Endothelial cell (in vitro differentiated cells): ENCODE measurements at regions not wholly inside any gene's neighbourhood (a gene's known extent, or its start where the extent isn't known, plus 50 kb on each side); places are given as distances from the start of the nearest gene placed in this dataset.

Source experiments
- DNase-seq: peaks from one replicate; pipeline ENCODE4 v3.0.0; 2021; ENCODE audit warnings: low spot score
- H3K27ac Mint-ChIP-seq: one replicate; pipeline ENCODE4 v1.8.0; 2021; ENCODE audit warnings: mixed read lengths, inconsistent platforms; ENCODE audit not compliant: unreplicated experiment
- H3K27me3 Mint-ChIP-seq: one replicate; pipeline ENCODE4 v1.8.0; 2021; ENCODE audit warnings: mild to moderate bottlenecking, moderate library complexity, mixed read lengths, inconsistent platforms; ENCODE audit not compliant: unreplicated experiment
- H3K36me3 Mint-ChIP-seq: one replicate; pipeline ENCODE4 v1.8.0; 2021; ENCODE audit warnings: mild to moderate bottlenecking, low read depth, mixed read lengths, inconsistent platforms; ENCODE audit not compliant: unreplicated experiment
- H3K4me1 Mint-ChIP-seq: one replicate; pipeline ENCODE4 v1.8.0; 2021; ENCODE audit warnings: mild to moderate bottlenecking, mixed read lengths, inconsistent platforms; ENCODE audit not compliant: unreplicated experiment
- H3K4me3 Mint-ChIP-seq: one replicate; pipeline ENCODE4 v1.8.0; 2021; ENCODE audit warnings: mild to moderate bottlenecking, mixed read lengths, inconsistent platforms; ENCODE audit not compliant: unreplicated experiment
- H3K9me3 Mint-ChIP-seq: one replicate; pipeline ENCODE4 v1.8.0; 2021; ENCODE audit warnings: mixed read lengths, inconsistent platforms; ENCODE audit not compliant: unreplicated experiment
- TF ChIP-seq, protein P1 (sequence below): fragments of 200-600 bp; sonication (generic); IDR thresholded peaks from one replicate; pipeline ENCODE4 v1.5.0; 2021; ENCODE audit warnings: antibody characterized with exemption; ENCODE audit not compliant: unreplicated experiment

- Mint-ChIP-seq H3K4me3 (no peak overlapping the region), H3K9me3 (no peaks in the 10 kb centered on the region), H3K4me1 (peaks cover 18% of the 10 kb centered on the region), H3K27ac (no peak overlapping the region), H3K27me3 (no peaks in the 10 kb centered on the region), H3K36me3 (no peaks in the 10 kb centered on the region)
- no peak for DNase-seq
- TF ChIP-seq, protein P1, sequence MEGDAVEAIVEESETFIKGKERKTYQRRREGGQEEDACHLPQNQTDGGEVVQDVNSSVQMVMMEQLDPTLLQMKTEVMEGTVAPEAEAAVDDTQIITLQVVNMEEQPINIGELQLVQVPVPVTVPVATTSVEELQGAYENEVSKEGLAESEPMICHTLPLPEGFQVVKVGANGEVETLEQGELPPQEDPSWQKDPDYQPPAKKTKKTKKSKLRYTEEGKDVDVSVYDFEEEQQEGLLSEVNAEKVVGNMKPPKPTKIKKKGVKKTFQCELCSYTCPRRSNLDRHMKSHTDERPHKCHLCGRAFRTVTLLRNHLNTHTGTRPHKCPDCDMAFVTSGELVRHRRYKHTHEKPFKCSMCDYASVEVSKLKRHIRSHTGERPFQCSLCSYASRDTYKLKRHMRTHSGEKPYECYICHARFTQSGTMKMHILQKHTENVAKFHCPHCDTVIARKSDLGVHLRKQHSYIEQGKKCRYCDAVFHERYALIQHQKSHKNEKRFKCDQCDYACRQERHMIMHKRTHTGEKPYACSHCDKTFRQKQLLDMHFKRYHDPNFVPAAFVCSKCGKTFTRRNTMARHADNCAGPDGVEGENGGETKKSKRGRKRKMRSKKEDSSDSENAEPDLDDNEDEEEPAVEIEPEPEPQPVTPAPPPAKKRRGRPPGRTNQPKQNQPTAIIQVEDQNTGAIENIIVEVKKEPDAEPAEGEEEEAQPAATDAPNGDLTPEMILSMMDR: no peak
Observed at GRCh38 chr2:12610314-12610713, 106.4 kb upstream of the TRIB2 start.

GRCh38 chr2:12612168-12612567 lies 104.6 kb upstream of the TRIB2 start:
- H3K4me1 Mint-ChIP-seq: peaks cover 14% of the 10 kb centered on the region
- TF ChIP-seq, protein P1: no peak
- no peak overlapping the region for H3K27ac Mint-ChIP-seq
- H3K4me3 Mint-ChIP-seq: no peak overlapping the region
- no peaks in the 10 kb centered on the region for H3K27me3 Mint-ChIP-seq
- DNase-seq: no peak
- no peaks in the 10 kb centered on the region for H3K9me3 Mint-ChIP-seq
- H3K36me3 Mint-ChIP-seq: no peaks in the 10 kb centered on the region

GRCh38 chr2:12612671-12613070 lies 104.1 kb upstream of the TRIB2 start:
- peak overlapping the region; percentile 10 for H3K27ac Mint-ChIP-seq
- no peaks in the 10 kb centered on the region for H3K9me3 Mint-ChIP-seq

GRCh38 chr2:12613137-12613835 lies 103.5 kb upstream of the TRIB2 start:
- Mint-ChIP-seq H3K27me3 (no peaks in the 10 kb centered on the region), H3K4me3 (no peak overlapping the region), H3K4me1 (peaks cover 14% of the 10 kb centered on the region), H3K9me3 (no peaks in the 10 kb centered on the region), H3K27ac (peak overlapping the region; percentile 28), H3K36me3 (no peaks in the 10 kb centered on the region)
- no peak for DNase-seq
- TF ChIP-seq, protein P1: no peak

More at GRCh38 chr2:12612671-12613070, 104.1 kb upstream of the TRIB2 start:
- TF ChIP-seq, protein P1: no peak
- Mint-ChIP-seq H3K4me3 (no peak overlapping the region), H3K36me3 (no peaks in the 10 kb centered on the region), H3K27me3 (no peaks in the 10 kb centered on the region), H3K4me1 (peaks cover 14% of the 10 kb centered on the region)
- DNase-seq: no peak

DNA sequence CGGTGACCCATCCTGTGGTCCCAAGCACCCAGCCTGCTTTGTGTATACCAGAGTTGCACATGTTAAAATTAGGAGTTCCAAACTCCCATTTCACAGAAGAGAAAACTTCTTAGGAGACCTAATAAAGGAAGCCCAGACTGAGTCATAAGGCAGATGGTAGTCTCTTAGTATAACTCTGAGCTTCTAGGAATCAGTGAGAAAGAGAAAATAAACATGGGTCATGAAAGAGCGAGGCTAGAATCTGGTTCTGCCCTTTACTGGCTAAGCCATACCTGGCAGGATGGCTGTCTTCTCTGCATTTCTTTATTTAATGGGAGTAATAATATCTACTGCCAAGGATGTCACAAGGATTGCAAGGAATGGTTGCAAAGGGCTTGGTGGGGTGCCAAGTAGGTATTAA lies 101.2 kb upstream of the TRIB2 start:
- no peak for DNase-seq
- no peaks in the 10 kb centered on the region for H3K27me3 Mint-ChIP-seq
- H3K4me1 Mint-ChIP-seq: peaks cover 14% of the 10 kb centered on the region

More for the DNA sequence above, 101.2 kb upstream of the TRIB2 start:
- H3K36me3 Mint-ChIP-seq: no peaks in the 10 kb centered on the region
- no peak overlapping the region for H3K27ac Mint-ChIP-seq
- TF ChIP-seq, protein P1: no peak
- H3K4me3 Mint-ChIP-seq: no peak overlapping the region
- H3K9me3 Mint-ChIP-seq: no peaks in the 10 kb centered on the region
